ENCODE measurements at regions not wholly inside any gene's neighbourhood (a gene's known extent, or its start where the extent isn't known, plus 50 kb on each side); places are given as distances from the start of the nearest gene placed in this dataset.

DNA sequence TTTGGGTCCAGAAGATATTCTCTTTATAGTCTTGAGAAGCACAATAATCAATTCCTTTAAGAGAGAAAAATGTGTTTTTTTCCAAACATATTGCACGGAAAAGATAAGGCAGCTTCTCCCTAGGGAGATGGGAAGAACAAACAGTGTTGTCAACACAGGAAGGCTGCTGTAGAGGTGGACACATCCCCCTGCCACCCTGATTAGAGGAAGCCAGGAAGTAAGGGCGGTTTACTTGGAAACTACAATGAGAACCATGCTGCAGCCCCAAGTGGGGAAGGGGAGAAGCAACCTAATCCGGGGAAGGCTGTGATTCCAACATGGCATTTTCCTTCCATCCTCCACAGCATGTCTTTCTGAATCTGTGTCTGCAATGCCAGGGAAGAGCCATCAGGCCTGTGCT is 256.9 kb upstream of the TGFBR2 start:
- H2AK5ac ChIP-seq (ENCODE audit: low read depth, low read length) = peak overlapping the region; percentile 92
- H3K4me2 ChIP-seq (ENCODE audit: low read depth, low read length) = no peak overlapping the region
- H2BK15ac ChIP-seq (ENCODE audit: low read depth, low read length) = peak overlapping the region; percentile 49; the same call in 1 of the 3 replicates
- H4K5ac ChIP-seq (ENCODE audit: low read depth, low read length) = peak overlapping the region; percentile 56; the same call in 1 of the 2 replicates
- DNase-seq (no peak), ATAC-seq (ENCODE audit: low read depth) (no peak)
- peak overlapping the region; percentile 74 for H2BK20ac ChIP-seq (ENCODE audit: low read depth, low read length)
- no peaks in the 10 kb centered on the region for H3K36me3 ChIP-seq (ENCODE audit: control insufficient read depth, insufficient read depth, low read length)
- no peak overlapping the region for H3K27ac ChIP-seq (ENCODE audit: insufficient read depth, low read length)
- H3K27me3 ChIP-seq (ENCODE audit: control insufficient read depth, insufficient read depth, low read length) = no peaks in the 10 kb centered on the region
- WGBS, 2 experiments (ENCODE audit: extremely low coverage in 2 of 2, insufficient read length in 1 of 2) = 100% methylated on average over 1 of the region's 3 CpGs; no CpG with 5 or more reads in 1 of the 2 experiments
- peaks cover 11% of the 10 kb centered on the region for H3K4me1 ChIP-seq (ENCODE audit: control insufficient read depth, insufficient read depth, low read length)
- H3K23ac ChIP-seq (ENCODE audit: low read depth, low read length) = peak overlapping the region; percentile 20; the same call in 1 of the 2 replicates
- ChIA-PET POLR2A (ENCODE audit: unreplicated experiment) (no interaction called here), CTCF (interaction anchor here (0.6 kb wide), 1 partner anchor 858 kb away, joined by 4 read pairs; no protein-coding TSS in a partner anchor)
- peak overlapping the region; percentile 67 for H3K4ac ChIP-seq (ENCODE audit: low read depth, low read length)
- H3K9me1 ChIP-seq (ENCODE audit: insufficient read depth, low read length) = peaks cover 7% of the 10 kb centered on the region; the same call in 1 of the 2 replicates
- TF ChIP-seq SMC3 (IDR thresholded peaks at IDR 0.05; ENCODE audit: low read depth, low read length) = no peak
- TF ChIP-seq MAZ (IDR thresholded peaks at IDR 0.05; ENCODE audit: borderline replicate concordance, low read depth, low read length) = no peak
- TF ChIP-seq RCOR1 (IDR thresholded peaks at IDR 0.05; ENCODE audit: insufficient replicate concordance, low read length) = no peak
- peak overlapping the region; percentile 53 for H3K18ac ChIP-seq (ENCODE audit: low read depth, low read length)
- 0 out of 2 replicates have a peak overlapping the region, but pooled peaks have one; percentile 31 for H3K56ac ChIP-seq (ENCODE audit: extremely low read depth, insufficient read depth, low read length)
- no TSS peak for BruUV-seq (replicated peaks)
- no peaks in the 10 kb centered on the region for H3K79me1 ChIP-seq (ENCODE audit: low read depth in 1 of 2, low read length in 2 of 2)
- peak overlapping the region; percentile 38 for H2AFZ ChIP-seq (replicated peaks; ENCODE audit: low read length, poor library complexity)
- no peaks in the 10 kb centered on the region for H4K20me1 ChIP-seq (ENCODE audit: insufficient read depth, low read length)
- no peak overlapping the region for H3K4me3 ChIP-seq (ENCODE audit: insufficient read depth, low read depth, low read length)
- H2BK5ac ChIP-seq (ENCODE audit: low read depth, low read length, poor library complexity, severe bottlenecking) = no peak overlapping the region
- H2BK120ac ChIP-seq (ENCODE audit: low read depth, low read length) = peak overlapping the region; percentile 41
- intact Hi-C loops (cut with micrococcal nuclease) (no loop called here), in situ Hi-C loops (cut with MboI; ENCODE audit: low sequenced_read_pairs) (no loop called here), dilution Hi-C loops (cut with HindIII; ENCODE audit: low sequenced_read_pairs, unreplicated experiment) (no loop called here)
- no peaks in the 10 kb centered on the region for H3K9me3 ChIP-seq (ENCODE audit: control insufficient read depth, insufficient read depth, low read length)
- peak overlapping the region; percentile 26 to 69; a peak in 1 of 4 replicates for H4K8ac ChIP-seq (ENCODE audit: low read depth in 2 of 2, low read length in 2 of 2)
- peak overlapping the region; percentile 71 for H4K91ac ChIP-seq (ENCODE audit: insufficient read depth, low read depth, low read length)
- H2AK9ac ChIP-seq (replicated peaks; ENCODE audit: low read depth, low read length, poor library complexity) = no peak overlapping the region
- peak overlapping the region; percentile 74 for H3K14ac ChIP-seq (replicated peaks; ENCODE audit: low read depth, low read length)
- no peak overlapping the region for H3K9ac ChIP-seq (ENCODE audit: low read depth, low read length)

Measured in IMR-90 (cell line).